WERI-Rb-1 (cell line): ENCODE measurements at regions not wholly inside any gene's neighbourhood (a gene's known extent, or its start where the extent isn't known, plus 50 kb on each side); places are given as distances from the start of the nearest gene placed in this dataset.
A peak's percentile ranks its signal among the peaks of the same experiment; 100 is the strongest.

Experiments
- DNase-seq: peaks from one replicate; pipeline ENCODE4 v3.0.0-alpha.2; 2020
- H3K27ac ChIP-seq: fragments of 250-450 bp; sonication (Bioruptor Pico); 2 replicates; pipeline ENCODE4 v1.5.1; 2020; ENCODE audit warnings: mild to moderate bottlenecking, moderate library complexity
- H3K27me3 ChIP-seq: fragments of 250-450 bp; sonication (Bioruptor Pico); 2 replicates; pipeline ENCODE4 v1.5.1; 2021; ENCODE audit warnings: mild to moderate bottlenecking, low read depth, moderate library complexity; ENCODE audit not compliant: insufficient read depth, severe bottlenecking
- H3K36me3 ChIP-seq: fragments of 250-450 bp; sonication (Bioruptor Pico); 2 replicates; pipeline ENCODE4 v1.5.1; 2020; ENCODE audit warnings: mild to moderate bottlenecking, moderate library complexity
- H3K4me3 ChIP-seq: 2 replicates; pipeline ENCODE4 v1.5.1; 2011; ENCODE audit warnings: low read depth, mild to moderate bottlenecking, control low read depth, low read length
- H3K9me3 ChIP-seq: fragments of 250-450 bp; sonication (Bioruptor Pico); 2 replicates; pipeline ENCODE4 v1.5.1; 2021; ENCODE audit warnings: mild to moderate bottlenecking, moderate library complexity; ENCODE audit not compliant: severe bottlenecking
- CTCF ChIP-seq: IDR thresholded peaks from 2 replicates; pipeline ENCODE4 v1.5.1; 2011; ENCODE audit warnings: low read depth, mild to moderate bottlenecking, control low read depth, inconsistent platforms, low read length

GRCh38 chr4:104025251-104025650, 305.5 kb upstream of the TACR3 start:
- no peak for TF ChIP-seq CTCF
- Histone ChIP-seq H3K9me3 (no peaks in the 10 kb centered on the region), H3K27me3 (no peaks in the 10 kb centered on the region), H3K4me3 (no peak overlapping the region), H3K36me3 (no peaks in the 10 kb centered on the region), H3K27ac (no peak overlapping the region)
- DNase-seq = no peak

DNA sequence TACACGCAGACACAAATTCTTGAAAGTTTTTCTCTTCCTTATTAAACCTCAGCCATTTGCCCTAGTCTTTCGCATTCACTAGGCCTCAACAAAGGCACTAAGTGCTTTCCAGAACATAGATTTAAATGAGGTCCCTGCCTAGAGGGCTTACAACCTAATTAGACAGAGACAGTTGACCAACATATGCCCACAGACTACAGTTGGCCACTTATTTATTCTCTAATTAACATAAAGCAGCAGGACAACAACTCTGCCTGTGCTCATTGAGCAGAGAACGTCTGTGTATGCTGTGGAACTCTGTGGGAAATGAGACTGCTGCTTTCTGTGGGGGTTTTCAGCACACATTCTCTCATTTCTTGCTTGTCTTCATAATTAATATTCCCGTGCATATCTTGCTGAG, 303.0 kb upstream of the TACR3 start:
- Histone ChIP-seq H3K27me3 (no peaks in the 10 kb centered on the region), H3K36me3 (no peaks in the 10 kb centered on the region), H3K27ac (no peak overlapping the region), H3K4me3 (no peak overlapping the region), H3K9me3 (no peaks in the 10 kb centered on the region)
- no peak for TF ChIP-seq CTCF
- no peak for DNase-seq

DNA sequence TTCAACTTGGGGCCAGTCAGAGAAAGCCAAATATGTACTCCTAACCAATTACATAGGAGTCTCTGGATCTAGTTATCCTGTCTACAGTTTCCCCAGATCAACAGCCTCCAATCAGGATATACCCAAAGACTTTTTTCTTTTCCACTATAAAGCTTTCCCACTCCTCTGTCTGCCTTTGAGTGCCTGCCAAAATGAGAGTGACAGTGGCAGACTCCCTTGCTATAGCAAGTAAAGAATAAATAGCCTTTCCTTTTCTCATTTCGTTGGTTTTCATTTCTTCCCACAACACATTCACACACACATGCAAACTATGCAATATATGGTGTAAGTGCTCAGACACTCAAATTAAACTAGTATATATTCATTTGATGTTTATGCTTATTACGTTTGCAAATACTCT, 302.4 kb upstream of the TACR3 start:
- H3K4me3 ChIP-seq = no peak overlapping the region
- H3K36me3 ChIP-seq = no peaks in the 10 kb centered on the region
- no peak for TF ChIP-seq CTCF
- no peak for DNase-seq
- no peaks in the 10 kb centered on the region for H3K27me3 ChIP-seq
- no peaks in the 10 kb centered on the region for H3K9me3 ChIP-seq
- H3K27ac ChIP-seq = no peak overlapping the region

DNA sequence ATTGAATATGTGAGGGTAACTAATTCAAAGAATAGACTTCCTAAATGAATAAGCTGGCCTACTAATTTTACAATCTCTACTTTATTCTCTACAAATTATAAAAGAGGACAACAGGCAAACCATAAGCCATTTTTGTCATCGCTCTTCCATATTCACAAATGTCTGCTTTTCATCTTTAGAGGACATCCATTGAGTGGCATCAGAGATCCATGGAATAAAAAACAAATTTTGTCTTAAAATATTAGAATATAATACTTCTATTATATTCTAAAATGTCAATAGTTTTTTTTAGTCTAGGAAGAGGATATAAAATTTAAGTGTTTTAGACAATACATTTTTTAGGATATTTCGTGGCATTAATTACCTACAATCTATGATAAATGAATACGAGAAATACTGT, 300.9 kb upstream of the TACR3 start:
- Histone ChIP-seq H3K36me3 (no peaks in the 10 kb centered on the region), H3K27ac (no peak overlapping the region), H3K4me3 (no peak overlapping the region), H3K9me3 (no peaks in the 10 kb centered on the region), H3K27me3 (no peaks in the 10 kb centered on the region)
- no peak for TF ChIP-seq CTCF
- DNase-seq = no peak

DNA sequence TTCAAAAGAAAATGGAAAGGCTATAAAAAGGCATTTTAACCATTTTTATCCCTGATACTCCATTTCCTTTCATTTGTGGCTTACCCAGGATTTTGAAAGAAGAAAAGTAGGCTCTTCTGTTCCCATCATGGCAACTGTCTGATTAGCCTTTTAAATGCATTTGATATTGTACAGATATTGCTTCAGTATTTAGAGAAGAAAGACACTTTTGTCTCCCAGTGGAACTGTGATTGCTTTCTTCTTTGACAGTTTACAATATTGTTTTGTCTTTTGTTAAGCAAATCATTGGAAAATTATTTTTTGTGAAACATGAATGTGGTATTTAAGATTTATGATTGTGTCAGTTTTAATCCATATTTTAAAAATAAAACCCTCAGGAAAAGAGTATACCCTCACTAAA, 297.4 kb upstream of the TACR3 start:
- Histone ChIP-seq H3K9me3 (no peaks in the 10 kb centered on the region), H3K27me3 (no peaks in the 10 kb centered on the region), H3K27ac (no peak overlapping the region), H3K4me3 (no peak overlapping the region), H3K36me3 (no peaks in the 10 kb centered on the region)
- no peak for DNase-seq
- no peak for TF ChIP-seq CTCF

DNA sequence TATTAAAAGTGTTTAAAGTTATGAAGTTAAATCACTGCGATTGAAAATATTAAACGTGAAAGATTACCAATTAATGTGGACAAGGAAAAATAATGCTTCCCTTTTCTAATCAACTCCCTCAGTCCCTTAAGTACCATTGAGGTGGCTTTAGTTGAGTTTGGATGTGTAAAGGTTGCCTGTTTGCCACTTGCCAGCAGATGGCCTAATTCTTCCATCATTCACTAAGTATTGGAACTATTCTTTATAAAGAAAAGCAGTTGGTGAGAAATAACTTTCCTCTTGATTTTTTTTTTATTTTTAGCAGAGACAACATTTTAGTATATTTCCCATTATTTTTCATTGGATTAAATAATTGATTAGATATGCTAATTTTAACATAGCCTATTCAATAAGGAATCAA, 295.9 kb upstream of the TACR3 start:
- no peaks in the 10 kb centered on the region for H3K9me3 ChIP-seq
- H3K36me3 ChIP-seq = no peaks in the 10 kb centered on the region
- H3K27me3 ChIP-seq = no peaks in the 10 kb centered on the region
- no peak overlapping the region for H3K4me3 ChIP-seq
- H3K27ac ChIP-seq = no peak overlapping the region
- peak; percentile 36 for DNase-seq
- TF ChIP-seq CTCF = peak; percentile 56
